CD4-positive, alpha-beta T cell (primary cell): ENCODE measurements at regions not wholly inside any gene's neighbourhood (a gene's known extent, or its start where the extent isn't known, plus 50 kb on each side); places are given as distances from the start of the nearest gene placed in this dataset.

Experiments used
- ATAC-seq: fragments of 200-7000 bp; cut with Tn5 transposase; one replicate; pipeline ENCODE4 v1.10.0; 2022; ENCODE audit warnings: mild to moderate bottlenecking; ENCODE audit not compliant: poor library complexity
- CTCF ChIA-PET: fragments of 350-600 bp; sonication (Branson Sonifier 250); formaldehyde crosslinking; loops from one replicate; lab custom pipeline; 2021; ENCODE audit warnings: antibody characterized with exemption, inconsistent platforms; lab: Charles Lee
- POLR2A ChIA-PET: fragments of 350-600 bp; sonication (Branson Sonifier 250); formaldehyde crosslinking; loops from one replicate; lab custom pipeline; 2021; ENCODE audit warnings: antibody characterized with exemption, inconsistent platforms; lab: Charles Lee
- DNase-seq, 14 experiments: peaks; one replicate each; pipeline ENCODE4 v3.0.0-alpha.2; 2013 to 2020; ENCODE audit warnings: mixed read lengths in 2 of 14
- H3K27ac ChIP-seq, 2 donors: one replicate each; pipeline versions ENCODE4 v1.5.1 to v1.7.0; 2013; ENCODE audit warnings: low read length in 2 of 2, low read depth in 1 of 2, mild to moderate bottlenecking in 1 of 2
- H3K27me3 ChIP-seq, 2 experiments: 1 replicate in 1 of 2; 2 replicates in 1 of 2; pipeline versions ENCODE4 v1.6.1 to v1.7.0; 2013; ENCODE audit warnings: low read length in 2 of 2, control low read depth in 1 of 2, mild to moderate bottlenecking in 1 of 2, moderate library complexity in 1 of 2; ENCODE audit not compliant: insufficient read depth in 2 of 2, control insufficient read depth in 1 of 2
- H3K36me3 ChIP-seq: one replicate; pipeline ENCODE4 v1.6.1; 2013; ENCODE audit warnings: low read length, control low read depth; ENCODE audit not compliant: insufficient read depth
- H3K4me1 ChIP-seq: one replicate; pipeline ENCODE4 v1.6.1; 2013; ENCODE audit warnings: low read length, control low read depth; ENCODE audit not compliant: insufficient read depth
- H3K4me3 ChIP-seq: one replicate; pipeline ENCODE4 v1.5.1; 2013; ENCODE audit warnings: mild to moderate bottlenecking, low read length, moderate library complexity
- H3K9me3 ChIP-seq, 2 experiments: 1 replicate in 1 of 2; 2 replicates in 1 of 2; pipeline versions ENCODE4 v1.6.1 to v1.7.0; 2013; ENCODE audit warnings: low read length in 2 of 2, mild to moderate bottlenecking in 2 of 2, control low read depth in 1 of 2, moderate library complexity in 1 of 2; ENCODE audit not compliant: control insufficient read depth in 1 of 2, insufficient read depth in 1 of 2
- H3K27ac Mint-ChIP-seq: one replicate; pipeline ENCODE4 v1.8.0; 2020; ENCODE audit warnings: mixed read lengths
- H3K27me3 Mint-ChIP-seq: one replicate; pipeline ENCODE4 v1.8.0; 2021; ENCODE audit warnings: mixed read lengths
- H3K36me3 Mint-ChIP-seq: one replicate; pipeline ENCODE4 v1.8.0; 2021; ENCODE audit warnings: low read depth, mixed read lengths
- H3K4me1 Mint-ChIP-seq: one replicate; pipeline ENCODE4 v1.8.0; 2021; ENCODE audit warnings: low read depth, mixed read lengths
- H3K4me3 Mint-ChIP-seq: one replicate; pipeline ENCODE4 v1.8.0; 2020; ENCODE audit warnings: mild to moderate bottlenecking, mixed read lengths
- H3K9me3 Mint-ChIP-seq: one replicate; pipeline ENCODE4 v1.8.0; 2020; ENCODE audit warnings: mixed read lengths
- CTCF ChIP-seq: fragments of 200-600 bp; IDR thresholded peaks from one replicate; pipeline ENCODE4 v1.8.0; 2022; ENCODE audit warnings: antibody characterized with exemption, mild to moderate bottlenecking
- intact Hi-C, 2 experiments: fragments of 100-400 bp; cut with DNase I in 1 of 2; cut with micrococcal nuclease in 1 of 2; formaldehyde crosslinking; loops; one replicate each; pipeline versions ENCODE4 v1.15.1 to v1.9.0; 2023 to 2025; cut with DNase I, micrococcal nuclease

- no peak overlapping the region for H3K27ac Mint-ChIP-seq
- no peak overlapping the region for H3K4me3 ChIP-seq
- H3K36me3 Mint-ChIP-seq: no peaks in the 10 kb centered on the region
- peaks cover 40% of the 10 kb centered on the region for H3K27me3 Mint-ChIP-seq
- peaks cover 0 to 11% of the 10 kb centered on the region in 2 experiments for H3K9me3 ChIP-seq
- H3K27me3 ChIP-seq: no peaks in the 10 kb centered on the region
- no peaks in the 10 kb centered on the region for H3K4me1 Mint-ChIP-seq
- no peak overlapping the region for H3K27ac ChIP-seq
- CTCF ChIA-PET: no interaction called here
- no peaks in the 10 kb centered on the region for H3K36me3 ChIP-seq
- H3K9me3 Mint-ChIP-seq: peaks cover 3% of the 10 kb centered on the region
- no peak overlapping the region for H3K4me3 Mint-ChIP-seq
- DNase-seq: no peak
- no peak for TF ChIP-seq CTCF
- no peak for ATAC-seq
- intact Hi-C loops: no loop called here
- no peaks in the 10 kb centered on the region for H3K4me1 ChIP-seq
- POLR2A ChIA-PET: no interaction called here
Measured at GRCh38 chr20:41927655-41928054, 309.5 kb upstream of the CHD6 start.

GRCh38 chr20:41927189-41927588 is 309.0 kb upstream of the CHD6 start:
- H3K4me3 ChIP-seq: no peak overlapping the region
- Mint-ChIP-seq H3K4me1 (no peaks in the 10 kb centered on the region), H3K9me3 (peaks cover 3% of the 10 kb centered on the region), H3K27me3 (peaks cover 44% of the 10 kb centered on the region), H3K27ac (no peak overlapping the region), H3K36me3 (no peaks in the 10 kb centered on the region), H3K4me3 (no peak overlapping the region)
- ATAC-seq: no peak
- no peak for DNase-seq
- no peak for TF ChIP-seq CTCF
- H3K27ac ChIP-seq: no peak overlapping the region
- H3K36me3 ChIP-seq: no peaks in the 10 kb centered on the region
- no peaks in the 10 kb centered on the region for H3K27me3 ChIP-seq
- CTCF ChIA-PET: no interaction called here
- intact Hi-C loops: no loop called here
- POLR2A ChIA-PET: no interaction called here
- peaks cover 0 to 7% of the 10 kb centered on the region in 2 experiments for H3K9me3 ChIP-seq
- H3K4me1 ChIP-seq: no peaks in the 10 kb centered on the region

GRCh38 chr20:41925476-41925875 is 307.3 kb upstream of the CHD6 start:
- ChIA-PET POLR2A (no interaction called here), CTCF (no interaction called here)
- no peak for TF ChIP-seq CTCF
- no peak overlapping the region for H3K27ac Mint-ChIP-seq
- intact Hi-C loops: no loop called here
- Histone ChIP-seq H3K36me3 (no peaks in the 10 kb centered on the region), H3K4me1 (no peaks in the 10 kb centered on the region), H3K9me3 (no peaks in the 10 kb centered on the region), H3K27ac (no peak overlapping the region), H3K27me3 (peaks cover 0 to 3% of the 10 kb centered on the region in 2 experiments), H3K4me3 (no peak overlapping the region)
- no peaks in the 10 kb centered on the region for H3K36me3 Mint-ChIP-seq
- peaks cover 40% of the 10 kb centered on the region for H3K27me3 Mint-ChIP-seq
- no peak overlapping the region for H3K4me3 Mint-ChIP-seq
- ATAC-seq (no peak), DNase-seq (no peak)
- H3K9me3 Mint-ChIP-seq: peaks cover 3% of the 10 kb centered on the region
- H3K4me1 Mint-ChIP-seq: no peaks in the 10 kb centered on the region
